GM18873 (cell line): ENCODE measurements at regions not wholly inside any gene's neighbourhood (a gene's known extent, or its start where the extent isn't known, plus 50 kb on each side); places are given as distances from the start of the nearest gene placed in this dataset.

Experiments used
- ATAC-seq: cut with Tn5 transposase; IDR thresholded peaks from one replicate; pipeline ENCODE4 v1.9.1; 2021; ENCODE audit warnings: mild to moderate bottlenecking, moderate library complexity, moderate number of reproducible peaks; ENCODE audit not compliant: unreplicated experiment, low FRiP score

DNA sequence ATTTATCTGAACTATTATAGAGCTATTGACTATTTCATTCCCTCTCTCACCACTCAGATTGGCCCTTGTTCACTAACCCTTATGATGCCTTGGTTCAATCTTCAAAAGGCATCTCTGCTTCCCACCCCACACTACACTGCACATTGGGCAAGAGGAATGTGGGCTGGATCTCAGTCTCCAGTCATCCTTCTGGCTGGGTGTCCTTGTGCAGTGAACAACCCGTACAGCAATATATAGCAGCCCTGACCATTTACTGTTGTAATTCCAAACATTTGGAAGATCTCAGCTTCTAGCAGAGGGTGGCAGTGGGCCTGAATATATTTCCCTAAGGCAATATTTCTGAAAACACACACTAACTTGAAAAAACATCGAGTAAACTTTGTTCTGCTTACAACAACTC lies 199.2 kb upstream of the GDNF start:
- no peak for ATAC-seq

DNA sequence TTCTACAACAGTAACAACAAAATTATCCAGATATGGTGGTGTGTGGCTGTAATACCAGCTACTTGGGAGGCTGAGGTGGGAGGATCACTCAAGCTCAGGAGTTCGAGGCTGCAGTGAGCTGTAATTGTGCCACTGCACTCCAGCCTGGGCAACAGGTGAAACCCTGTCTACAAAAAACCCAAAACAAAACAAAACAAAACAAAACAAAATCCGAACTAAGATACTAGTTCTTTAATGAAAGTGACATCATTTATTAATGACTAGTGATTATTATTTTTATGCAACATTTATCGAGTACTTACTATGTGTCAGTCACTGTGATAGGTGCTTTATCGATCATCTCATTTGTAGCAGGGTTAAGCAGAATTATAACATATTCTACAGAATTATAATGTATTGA lies 196.9 kb upstream of the GDNF start:
- ATAC-seq: no peak

DNA sequence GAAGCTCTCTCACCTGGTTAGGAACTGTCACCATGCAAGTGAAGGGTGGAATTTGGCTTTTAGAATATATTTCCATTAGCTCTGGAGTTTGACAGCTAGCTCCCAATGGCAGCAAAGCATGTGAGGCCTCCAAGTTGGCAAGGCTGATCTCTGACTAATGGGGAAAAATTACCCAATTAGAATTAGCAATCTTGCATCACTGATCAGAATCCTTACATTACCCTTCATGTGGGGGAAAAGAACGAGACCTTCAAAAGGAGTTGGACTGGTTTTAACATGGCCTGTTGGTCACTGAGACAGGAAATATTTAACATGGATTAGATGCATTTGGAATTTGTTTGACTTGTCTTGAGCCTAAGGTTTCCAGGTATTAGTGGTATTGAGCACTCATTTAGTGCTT lies 192.3 kb upstream of the GDNF start:
- no peak for ATAC-seq

DNA sequence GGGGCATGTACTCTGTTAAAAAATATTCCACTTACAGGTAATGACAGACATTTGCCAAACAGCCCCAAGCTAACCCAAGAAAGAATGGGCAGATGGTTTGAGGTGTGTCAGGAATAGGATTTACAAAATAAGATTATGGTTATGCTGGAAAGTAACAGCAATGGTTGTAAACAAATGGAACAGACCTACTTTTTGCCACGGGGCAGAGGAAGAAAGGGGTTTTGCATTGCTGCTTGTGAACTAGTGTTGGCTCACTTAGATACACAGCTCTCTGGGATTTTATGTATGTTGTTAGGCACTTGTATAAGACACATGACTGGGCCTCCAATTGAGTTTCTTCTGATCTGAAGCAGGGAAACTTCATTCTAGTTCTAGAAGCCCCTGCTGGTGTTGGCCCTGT lies 191.5 kb upstream of the GDNF start:
- ATAC-seq: no peak

DNA sequence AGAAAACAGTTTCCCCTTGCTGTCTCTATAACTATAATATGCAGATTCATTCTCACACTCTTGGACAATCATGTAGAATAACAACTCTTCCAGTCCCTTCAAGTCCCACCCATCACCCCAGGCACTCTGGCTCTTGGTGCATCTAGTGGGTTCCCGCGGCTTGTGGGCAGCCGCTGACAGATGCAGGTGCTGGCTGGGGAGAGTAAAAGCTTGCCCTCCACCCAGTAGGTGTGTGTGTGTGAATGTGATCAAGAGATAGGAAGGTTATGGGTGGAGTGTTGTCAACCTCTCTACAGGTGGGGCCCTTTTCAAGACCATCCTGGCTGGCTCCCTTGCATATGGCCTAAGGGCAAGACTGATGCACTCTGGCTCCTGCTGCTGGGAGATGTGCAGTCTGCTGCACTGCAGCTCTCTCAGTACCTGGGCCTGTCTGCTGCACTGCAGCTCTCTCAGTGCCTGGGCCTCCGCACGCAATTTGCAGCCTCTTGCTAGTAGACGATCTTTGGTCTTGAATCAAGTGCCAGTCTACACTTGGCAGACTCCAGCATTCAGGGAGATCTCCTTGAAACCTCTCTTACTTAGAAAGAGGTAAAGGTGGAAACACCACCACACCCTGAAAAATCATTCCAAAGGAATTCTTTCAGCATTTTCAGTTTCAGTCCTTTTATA lies 189.7 kb upstream of the GDNF start:
- no peak for ATAC-seq

DNA sequence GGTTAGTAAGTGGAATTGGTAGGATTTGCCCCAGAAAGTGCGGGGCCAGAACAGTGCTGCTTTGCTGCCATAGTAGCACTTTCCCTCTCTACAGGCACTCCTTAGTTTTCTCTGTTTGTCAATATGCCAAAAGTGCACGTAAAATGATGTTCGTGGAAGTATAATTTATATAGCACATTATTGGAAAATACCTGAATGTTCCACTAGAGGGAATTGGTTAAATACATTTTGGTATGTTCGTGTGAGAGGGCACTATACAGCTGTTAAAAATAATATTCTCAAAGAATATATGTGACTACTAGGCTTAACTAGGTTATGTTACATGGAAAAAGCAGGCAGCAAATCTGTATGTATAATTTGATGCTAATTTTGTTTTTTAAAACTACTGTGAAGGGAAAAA lies 184.0 kb upstream of the GDNF start:
- no peak for ATAC-seq

DNA sequence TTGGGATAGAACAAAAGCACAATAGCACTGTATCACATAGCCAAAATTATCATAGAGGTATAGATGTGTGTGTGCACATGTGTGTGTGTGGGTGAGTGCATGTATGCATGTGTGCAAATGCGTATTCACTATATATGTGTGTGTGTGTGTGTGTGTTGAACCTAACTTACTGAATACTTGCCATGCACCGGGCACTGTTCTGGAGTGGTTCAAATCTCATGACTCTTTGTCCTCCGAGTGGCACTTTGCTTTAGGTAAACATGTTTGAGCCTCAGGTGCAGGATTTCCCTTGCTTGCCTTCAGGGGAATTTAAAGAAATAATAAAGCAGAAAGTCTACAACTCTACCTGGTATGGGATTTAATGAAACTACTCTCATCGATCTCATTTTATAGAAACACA lies 183.5 kb upstream of the GDNF start:
- no peak for ATAC-seq

DNA sequence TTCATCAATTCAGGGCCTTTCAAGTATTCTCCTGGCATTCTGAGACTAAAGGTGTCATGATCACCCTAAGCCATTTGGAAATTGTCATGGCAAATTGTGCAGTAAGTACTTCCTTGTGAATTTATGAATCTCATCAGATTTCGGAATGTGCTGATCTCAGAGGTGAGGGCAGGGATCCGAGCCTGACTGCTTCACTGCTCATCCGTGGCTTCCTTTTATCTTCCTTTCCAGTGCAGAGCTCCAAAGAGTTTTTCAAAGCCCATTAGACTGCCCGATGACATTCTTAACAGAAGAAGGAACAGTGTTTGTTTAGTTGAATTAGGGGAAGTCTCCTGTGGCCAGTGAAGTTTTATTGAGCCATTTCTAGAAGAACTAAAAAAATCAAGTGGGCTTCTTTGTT lies 182.8 kb upstream of the GDNF start:
- ATAC-seq: no peak

DNA sequence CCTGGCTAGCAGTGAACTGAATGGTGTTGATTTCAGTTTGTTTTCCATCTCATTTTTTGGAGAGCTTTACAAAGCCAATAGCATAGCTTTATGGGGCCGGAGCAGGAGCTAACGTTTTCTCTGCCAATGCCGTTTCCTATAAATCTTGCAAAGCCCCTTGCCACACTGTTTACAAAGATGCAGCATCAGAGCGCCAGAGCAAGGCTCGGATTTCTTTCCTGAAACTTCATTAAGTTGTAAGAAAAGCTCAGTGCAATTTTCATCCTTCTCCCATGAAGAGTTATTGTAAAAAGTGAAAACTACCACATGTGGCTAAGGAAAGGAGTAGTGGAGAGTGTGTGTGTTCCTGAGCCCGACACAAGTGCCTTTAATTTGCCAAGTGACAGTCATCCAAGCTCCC lies 178.2 kb upstream of the GDNF start:
- no peak for ATAC-seq

DNA sequence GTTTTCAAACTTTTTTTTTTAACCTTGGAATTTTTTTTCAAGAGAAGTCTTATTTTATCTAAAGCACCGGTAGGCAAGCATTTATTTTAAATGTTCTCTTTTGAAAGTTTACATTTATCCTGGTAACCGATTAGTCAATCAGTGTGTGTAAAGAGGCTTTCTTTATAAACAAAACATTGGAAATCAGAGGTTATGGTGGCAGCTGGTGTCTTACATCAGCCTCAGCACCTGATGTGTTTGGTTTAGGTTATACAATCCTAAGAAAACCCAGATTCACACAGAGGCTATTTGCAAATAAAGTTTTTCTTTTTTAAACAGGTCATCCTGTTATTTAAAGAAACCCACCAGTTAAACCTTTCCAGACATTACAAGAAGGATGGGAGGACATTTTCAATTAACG lies 173.3 kb upstream of the GDNF start:
- ATAC-seq: no peak

DNA sequence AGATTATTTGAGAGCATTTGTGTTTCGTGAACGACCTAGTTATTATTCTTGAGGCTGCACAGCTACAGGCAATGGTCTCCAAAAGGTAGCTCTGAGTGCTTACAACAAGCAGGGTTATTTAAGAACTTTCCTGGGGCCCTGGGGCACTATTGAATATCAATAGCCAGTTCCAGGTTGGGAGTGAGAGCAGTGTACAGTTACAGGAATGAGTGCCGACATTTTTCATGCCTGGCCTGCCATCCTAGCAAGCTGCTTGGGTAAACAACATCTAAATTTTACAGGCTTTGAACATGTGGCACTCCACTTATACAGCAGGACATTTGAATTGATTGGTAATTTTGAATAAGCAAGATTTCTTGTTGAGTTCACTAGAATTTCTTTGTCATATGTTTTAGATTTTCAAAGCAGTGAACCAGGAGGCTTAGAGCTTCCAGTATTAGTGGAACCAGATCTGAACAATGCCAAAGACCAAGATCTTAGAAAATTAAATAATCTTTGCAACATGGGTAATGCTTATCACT lies 171.9 kb upstream of the GDNF start:
- no peak for ATAC-seq

DNA sequence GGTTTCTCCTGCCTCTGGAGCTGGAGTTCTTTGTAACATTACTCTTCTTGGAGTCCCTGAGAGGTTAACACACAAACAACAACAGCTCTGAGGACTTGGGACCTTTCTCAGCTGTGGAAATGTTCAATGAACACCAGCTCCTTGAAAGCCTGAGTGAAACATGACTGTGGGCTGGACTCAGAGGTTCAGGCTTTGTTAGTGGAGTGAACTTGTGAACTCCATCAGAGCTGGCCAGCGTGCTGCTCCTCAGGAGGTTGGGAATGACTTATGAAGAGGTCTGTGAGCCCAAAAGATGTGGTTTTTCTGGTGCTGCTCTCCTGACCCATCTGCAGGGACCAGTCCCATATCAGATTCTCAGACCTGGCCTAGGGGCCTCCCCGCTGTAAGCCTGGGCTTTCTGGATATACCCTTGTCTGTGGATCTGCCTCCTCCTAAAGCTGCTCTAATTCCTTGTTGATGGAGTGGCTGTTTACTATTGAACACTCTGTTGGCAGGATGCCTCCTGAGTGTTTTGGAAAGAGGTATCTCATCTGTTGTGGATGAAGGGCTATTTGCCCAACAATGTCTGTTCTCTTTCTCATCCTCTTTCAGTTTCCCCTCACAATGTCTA lies 170.0 kb upstream of the GDNF start:
- no peak for ATAC-seq

DNA sequence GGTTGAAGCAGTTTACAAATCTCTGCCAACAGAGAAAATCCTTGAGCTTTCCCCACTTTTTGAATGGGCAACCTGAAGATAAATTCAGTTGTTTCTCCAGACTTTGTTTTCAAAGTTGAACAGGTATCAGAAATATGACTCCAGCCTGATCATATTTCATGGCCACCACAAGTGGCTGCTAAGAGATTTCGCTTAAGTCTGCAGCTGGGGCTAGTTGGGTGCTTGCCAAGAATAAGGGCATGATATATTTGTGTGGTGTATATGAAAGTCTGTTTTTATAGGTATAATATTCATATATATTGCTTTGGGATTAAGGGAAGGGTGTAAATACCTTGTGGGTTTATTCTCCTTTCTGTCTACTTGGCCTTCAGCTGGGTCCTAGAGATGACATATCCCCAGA lies 168.4 kb upstream of the GDNF start:
- no peak for ATAC-seq

DNA sequence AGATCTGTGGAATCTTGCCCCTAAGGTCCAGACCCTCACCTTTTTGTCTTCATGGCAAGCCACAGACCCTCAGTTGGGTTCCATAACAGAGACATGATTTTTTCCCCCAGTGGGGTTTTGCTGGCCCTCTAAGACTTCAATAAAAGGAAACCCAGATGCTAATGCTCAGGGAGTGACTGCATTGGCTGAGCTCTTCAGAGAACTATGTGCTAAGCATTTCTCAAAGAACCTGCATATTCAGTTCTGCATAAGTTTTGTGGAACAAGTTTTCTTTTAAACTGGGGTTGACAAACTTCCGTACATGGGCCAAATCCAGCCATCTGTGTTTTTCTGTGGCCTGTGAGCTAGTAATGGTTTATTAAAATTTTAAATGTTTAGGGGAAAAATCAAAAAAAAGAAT lies 159.8 kb upstream of the GDNF start:
- no peak for ATAC-seq

DNA sequence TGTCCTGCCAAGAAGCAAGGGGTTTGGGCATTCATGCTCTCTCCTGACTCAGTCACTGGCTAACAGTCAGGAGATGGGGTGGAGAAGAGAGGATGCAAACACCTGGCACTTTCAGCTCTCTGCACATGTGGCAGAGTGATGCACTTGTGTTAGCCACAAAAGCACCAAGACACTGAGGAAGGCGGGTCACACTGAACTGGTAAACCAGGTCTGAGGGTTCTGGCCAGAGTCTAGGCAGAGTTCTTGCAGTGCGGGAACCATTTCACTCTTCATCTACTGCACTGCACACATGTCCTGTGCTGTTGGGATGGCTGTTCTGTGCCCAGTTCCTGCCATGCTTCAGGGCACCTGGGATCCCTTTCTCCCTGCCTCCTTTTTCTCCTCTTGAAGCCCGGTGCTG lies 157.1 kb upstream of the GDNF start:
- no peak for ATAC-seq

DNA sequence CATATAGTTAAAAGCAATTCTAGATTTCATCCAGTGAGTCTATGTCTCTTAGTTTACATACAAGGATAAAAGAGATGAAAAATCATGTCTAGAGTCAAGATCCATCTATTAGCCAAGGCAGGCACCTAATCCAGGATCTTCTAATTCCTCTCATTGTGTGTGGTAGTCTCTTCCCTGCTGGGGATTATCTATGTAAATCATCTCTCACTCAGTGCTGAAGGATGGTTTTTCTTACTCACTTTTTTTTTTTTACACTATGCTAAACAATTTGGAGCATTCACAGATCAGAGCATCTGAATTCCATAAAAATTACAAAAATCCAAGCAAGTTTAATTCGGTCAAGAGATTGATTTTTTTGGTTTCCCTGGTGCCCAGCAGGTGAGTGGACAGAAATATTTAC lies 154.9 kb upstream of the GDNF start:
- no peak for ATAC-seq

DNA sequence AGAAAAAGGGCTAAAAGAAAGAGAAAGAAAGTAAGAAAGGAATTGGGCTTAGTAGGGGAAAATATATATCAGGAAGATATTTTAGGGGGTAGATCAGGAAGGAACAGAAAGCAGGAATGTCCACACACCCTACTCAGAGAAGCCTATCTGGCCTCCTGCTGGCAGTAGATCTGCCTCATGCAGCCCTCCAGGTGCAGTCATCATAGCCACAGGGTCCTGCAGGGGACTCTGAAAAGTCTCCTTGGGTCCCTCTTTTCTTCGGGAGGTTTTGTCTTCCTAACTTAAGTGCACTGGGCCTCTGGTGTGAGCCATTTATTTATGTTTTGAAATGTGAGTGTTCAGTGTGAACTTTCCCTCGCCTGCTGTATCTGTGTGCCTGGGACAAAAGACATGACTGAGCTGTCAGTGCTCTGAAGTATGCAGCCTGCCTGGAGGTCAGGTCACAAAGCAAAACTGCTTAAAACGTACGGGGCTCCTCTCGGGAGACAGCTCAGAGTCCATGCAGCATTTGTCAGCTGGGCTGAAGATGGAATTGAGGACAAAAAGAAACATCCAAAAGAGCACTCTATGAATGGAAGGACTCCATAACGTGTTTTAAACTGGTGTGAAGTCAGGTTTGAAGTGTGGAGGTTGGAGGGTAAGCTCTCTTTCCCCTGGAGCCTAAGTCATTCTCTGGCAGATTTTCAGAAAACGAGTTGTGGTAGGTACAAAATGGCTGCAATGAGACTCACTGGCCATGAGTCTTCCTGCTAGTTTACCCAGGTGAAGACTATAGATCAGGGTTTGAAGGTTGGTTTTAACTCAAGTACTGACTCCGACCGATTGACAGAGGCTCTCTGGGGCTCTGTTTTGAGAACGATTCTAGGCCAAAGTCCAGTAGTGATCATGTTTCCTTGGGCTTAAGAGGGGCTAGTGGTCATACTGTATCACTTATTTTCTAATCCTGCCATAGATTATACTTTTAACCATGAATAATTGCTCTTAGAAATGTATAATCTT lies 151.8 kb upstream of the GDNF start:
- no peak for ATAC-seq

DNA sequence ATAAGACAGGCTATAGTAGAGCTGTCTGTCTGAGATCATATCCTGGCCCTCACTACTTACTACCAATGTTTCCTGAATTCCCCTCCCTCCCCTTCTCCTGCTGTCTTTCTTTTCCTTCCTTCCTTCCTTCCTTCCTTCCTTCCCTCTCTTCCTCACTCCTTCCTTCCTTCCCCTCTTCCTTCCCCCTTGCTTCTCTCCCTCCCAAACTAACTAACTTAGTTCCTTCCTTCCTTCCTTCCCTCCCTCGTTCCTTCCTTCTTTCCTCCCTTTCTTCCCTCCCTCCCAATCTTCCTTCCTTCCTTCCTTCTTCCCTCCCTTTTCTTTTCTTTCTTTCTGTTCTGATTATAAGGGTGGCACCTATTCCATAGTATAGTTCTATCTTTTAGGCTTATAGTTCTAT lies 150.0 kb upstream of the GDNF start:
- no peak for ATAC-seq

DNA sequence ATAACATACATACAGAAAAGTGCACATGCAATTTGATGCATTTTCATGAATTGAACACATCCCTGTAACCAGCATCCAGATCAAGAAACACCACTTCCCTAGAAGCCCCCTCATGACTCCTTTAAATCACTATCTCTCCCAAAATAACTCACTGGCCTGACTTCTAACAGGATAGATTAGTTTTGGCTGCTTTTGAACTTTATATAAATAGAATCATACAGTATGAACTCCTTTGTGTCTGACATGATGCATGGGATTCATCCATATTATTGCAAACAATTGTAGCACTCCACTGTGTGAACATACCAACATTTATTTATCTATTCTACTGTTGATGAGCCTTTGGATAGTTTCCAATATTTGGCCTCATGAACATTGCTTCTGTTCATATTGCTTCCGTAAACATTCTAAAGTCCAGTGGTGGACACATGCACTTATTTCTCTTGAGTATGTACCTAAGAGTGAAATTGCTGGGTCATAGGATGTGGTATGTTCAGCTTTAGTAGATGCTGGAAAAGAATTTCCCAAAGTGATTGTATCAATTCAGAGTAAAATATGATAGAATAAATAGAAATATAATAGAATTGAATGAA lies 148.7 kb upstream of the GDNF start:
- no peak for ATAC-seq

DNA sequence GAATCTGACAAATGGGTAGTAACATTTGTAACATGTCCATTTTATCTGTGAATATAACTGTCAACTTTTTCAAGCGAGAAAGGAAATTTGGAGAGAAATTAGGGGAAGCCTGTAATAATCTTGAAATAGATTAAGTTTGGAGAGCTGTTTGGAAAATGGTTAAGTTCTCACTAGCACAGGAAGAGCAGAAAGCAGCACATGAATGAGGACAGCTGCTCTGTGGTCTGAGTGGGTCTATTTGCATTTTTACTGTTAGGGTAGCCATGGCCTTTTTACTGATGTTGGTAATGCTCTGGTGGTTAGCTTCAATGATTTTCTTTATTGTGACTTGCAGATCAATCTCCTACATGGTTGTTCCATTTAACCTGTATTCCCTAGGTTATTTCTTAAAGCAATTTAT lies 144.5 kb upstream of the GDNF start:
- ATAC-seq: no peak

DNA sequence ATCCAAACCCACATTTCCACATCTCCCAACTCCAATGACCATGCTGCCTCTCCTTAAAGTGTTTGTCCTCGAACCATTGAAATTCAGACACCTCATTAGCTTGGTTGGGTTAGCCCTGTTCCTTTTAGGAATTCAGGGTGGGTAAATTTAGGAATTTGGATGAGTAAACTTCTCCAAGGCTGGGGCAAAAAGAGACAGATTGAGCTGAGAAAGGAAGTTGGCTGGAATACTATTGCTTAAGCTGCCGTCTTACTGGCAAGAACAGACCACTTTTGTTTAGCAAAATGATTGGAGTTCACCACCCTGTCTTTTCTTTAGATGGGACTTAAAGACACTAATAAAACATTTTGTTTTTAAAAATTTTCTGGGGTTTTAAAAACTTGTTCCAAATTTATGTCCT lies 143.6 kb upstream of the GDNF start:
- ATAC-seq: no peak
